Heart right ventricle (tissue), 16 donors: ENCODE measurements at regions not wholly inside any gene's neighbourhood (a gene's known extent, or its start where the extent isn't known, plus 50 kb on each side); places are given as distances from the start of the nearest gene placed in this dataset.
"Not testable (repeated sequence)": the region's sequence is repeated elsewhere in the genome, so short reads cannot be mapped to it uniquely, and the experiment has no call there.

ENCODE experiments used
- ATAC-seq, 8 donors: fragments of 200-7000 bp; cut with Tn5 transposase; one replicate each; pipeline ENCODE4 v1.9.1; 2020; ENCODE audit warnings: mild to moderate bottlenecking in 8 of 8, moderate library complexity in 8 of 8, moderate number of reproducible peaks in 1 of 8
- DNase-seq, 2 donors: peaks; one replicate each; pipeline ENCODE4 v3.0.0-alpha.2; 2020
- H3K27ac ChIP-seq, 10 donors: fragments of 200-600 bp; sonication (generic) in 2 of 10; one replicate each; pipeline versions ENCODE4 v1.5.0 to v1.8.0; 2020 to 2022; ENCODE audit warnings: mild to moderate bottlenecking in 3 of 10
- H3K27me3 ChIP-seq, 7 donors: fragments of 200-600 bp; one replicate each; pipeline ENCODE4 v1.8.0; 2021 to 2022; ENCODE audit warnings: mild to moderate bottlenecking in 2 of 7
- H3K36me3 ChIP-seq, 9 donors: fragments of 200-600 bp; sonication (generic) in 1 of 9; one replicate each; pipeline versions ENCODE4 v1.5.0 to v1.8.0; 2020 to 2022; ENCODE audit warnings: mild to moderate bottlenecking in 2 of 9
- H3K4me1 ChIP-seq, 9 donors: fragments of 200-600 bp; sonication (generic) in 1 of 9; one replicate each; pipeline versions ENCODE4 v1.5.0 to v1.8.0; 2020 to 2022; ENCODE audit warnings: mild to moderate bottlenecking in 4 of 9
- H3K4me3 ChIP-seq, 10 donors: fragments of 200-600 bp; sonication (generic) in 2 of 10; one replicate each; pipeline versions ENCODE4 v1.5.0 to v1.8.0; 2020 to 2022; ENCODE audit warnings: mild to moderate bottlenecking in 7 of 10, moderate library complexity in 2 of 10
- H3K9me3 ChIP-seq, 11 donors: fragments of 200-600 bp in 10 of 11; sonication (generic) in 2 of 11; one replicate each; pipeline versions ENCODE4 v1.5.0 to v1.8.0; 2013 to 2022; ENCODE audit warnings: mild to moderate bottlenecking in 2 of 11, control low read depth in 1 of 11, moderate library complexity in 1 of 11
- CTCF ChIP-seq, 9 donors: fragments of 200-600 bp; sonication (generic) in 2 of 9; IDR thresholded peaks; one replicate each; pipeline versions ENCODE4 v1.5.0 to v1.8.0; 2021 to 2022; ENCODE audit warnings: antibody characterized with exemption in 9 of 9, mild to moderate bottlenecking in 5 of 9, moderate library complexity in 1 of 9
- WGBS, 2 donors: extraction: QIAGEN DNeasy Blood & Tissue Kit; methylation state at CpG; one replicate each; pipeline ENCODE4 v1.1.7; 2013; ENCODE audit warnings: inconsistent platforms in 1 of 2; 5-methylcytosine and 5-hydroxymethylcytosine counted together
- intact Hi-C, 10 donors: fragments of 100-400 bp; cut with DNase I; formaldehyde crosslinking; loops; one replicate each; pipeline versions ENCODE4 v1.11.1 to v1.14.2; 2022
- donor health status: Arrhythmogenic right ventricular cardiomyopathy.
- donor health status: ischemic (EF 13 %, LVEDD 7.1; RV severe dilation, severe dysfunction).
- donor health status: healthy with polysubstance abuse.
- donor health status: DM: no; HTN: yes; CAD: no.
- donor health status: DM: no; HTN: no; CAD: no.
- donor health status: ischemic (EF 25% LVEDD 6.9; RV normal size, moderate dysfunction).
- donor health status: ischemic (EF 25% LVEDD 5.7; RV mildly dilated, moderate dysfunction).
- donor health status: healthy.
- donor health status: DM: yes; HTN: yes; CAD: no.
- donor health status: Ischemic cardiomyopathy.
- donor health status: ischemic (EF 35%, LVEDD 5.7; RV mildly dilated, moderate dysfunction).
- donor health status: nonischemic (EF 11% LVEDD 7.7; RV severe dilation, severe dysfunction).
- donor health status: DM: yes; HTN: yes; CAD: no.
- donor health status: PGD.
- donor health status: ischemic (EF 29% LVEDD 5.4; RV normal size, mild dysfunction).
- donor health status: nonischemic (EF 23%, LVEDD 6.1; RV moderate dilation, normal function).

- no peak overlapping the region for H3K4me3 ChIP-seq
- TF ChIP-seq CTCF (IDR thresholded peaks at IDR 0.05), result no peak
- H3K27me3 ChIP-seq, result peaks cover 0 to 7% (median 0%) of the 10 kb centered on the region in 7 donors
- intact Hi-C loops, result no loop called here
- ATAC-seq, result no peak
- no peak for DNase-seq
- no peaks in the 10 kb centered on the region for H3K36me3 ChIP-seq
- 85 to 93% methylated on average over 3 of the region's 3 CpGs for WGBS, 2 donors
- peaks cover 0 to 7% (median 0%) of the 10 kb centered on the region in 11 donors for H3K9me3 ChIP-seq
- H3K4me1 ChIP-seq, result no peaks in the 10 kb centered on the region
- H3K27ac ChIP-seq, result no peak overlapping the region
These were observed 294.0 kb upstream of the HS6ST1 start for GRCh38 chr2:128612628-128613027.

GRCh38 chr2:128613351-128613750 lies 294.7 kb upstream of the HS6ST1 start:
- Histone ChIP-seq H3K27me3 (peaks cover 0 to 7% (median 0%) of the 10 kb centered on the region in 7 donors), H3K27ac (no peak overlapping the region), H3K4me3 (no peak overlapping the region), H3K4me1 (no peaks in the 10 kb centered on the region), H3K36me3 (no peaks in the 10 kb centered on the region), H3K9me3 (peaks cover 0 to 7% (median 0%) of the 10 kb centered on the region in 11 donors)
- no peak for TF ChIP-seq CTCF (IDR thresholded peaks at IDR 0.05)
- DNase-seq, result no peak
- intact Hi-C loops, result no loop called here
- WGBS, 2 donors, result 78 to 81% methylated on average over 7 of the region's 7 CpGs
- no peak for ATAC-seq

- no peaks in the 10 kb centered on the region for H3K4me1 ChIP-seq
- intact Hi-C loops, result no loop called here
These were observed 295.2 kb upstream of the HS6ST1 start for GRCh38 chr2:128613876-128614275.

GRCh38 chr2:128614907-128615306 lies 296.2 kb upstream of the HS6ST1 start:
- H3K27me3 ChIP-seq, H3K27ac ChIP-seq, H3K36me3 ChIP-seq, ATAC-seq, H3K4me3 ChIP-seq, intact Hi-C loops, H3K9me3 ChIP-seq, H3K4me1 ChIP-seq, DNase-seq: not testable (repeated sequence)
- WGBS, 2 donors, result 85 to 87% methylated on average over 6 of the region's 6 CpGs

More at GRCh38 chr2:128613876-128614275, 295.2 kb upstream of the HS6ST1 start:
- Histone ChIP-seq H3K4me3 (no peak overlapping the region), H3K27ac (no peak overlapping the region), H3K27me3 (peaks cover 0 to 7% (median 0%) of the 10 kb centered on the region in 7 donors), H3K36me3 (no peaks in the 10 kb centered on the region), H3K9me3 (peaks cover 0 to 7% (median 0%) of the 10 kb centered on the region in 11 donors)
- no peak for TF ChIP-seq CTCF (IDR thresholded peaks at IDR 0.05)
- no peak for DNase-seq
- WGBS, 2 donors, result 96 to 98% methylated on average over 4 of the region's 4 CpGs
- no peak for ATAC-seq

GRCh38 chr2:128615571-128615970 lies 296.9 kb upstream of the HS6ST1 start:
- no peak overlapping the region for H3K27ac ChIP-seq
- no peak overlapping the region for H3K4me3 ChIP-seq
- H3K36me3 ChIP-seq, result no peaks in the 10 kb centered on the region
- WGBS, 2 donors, result 77 to 78% methylated on average over 9 of the region's 9 CpGs
- peaks cover 0 to 7% (median 0%) of the 10 kb centered on the region in 7 donors for H3K27me3 ChIP-seq
- no peak for ATAC-seq
- H3K9me3 ChIP-seq, result peaks cover 0 to 7% (median 0%) of the 10 kb centered on the region in 11 donors
- H3K4me1 ChIP-seq, result no peaks in the 10 kb centered on the region
- no peak for TF ChIP-seq CTCF (IDR thresholded peaks at IDR 0.05)
- no peak for DNase-seq
- intact Hi-C loops, result no loop called here
